Mammary epithelial cell (primary cell): ENCODE measurements at regions not wholly inside any gene's neighbourhood (a gene's known extent, or its start where the extent isn't known, plus 50 kb on each side); places are given as distances from the start of the nearest gene placed in this dataset.

ENCODE experiments used
- CTCF ChIP-seq, 2 donors: IDR thresholded peaks in 1 of 2; conservative IDR thresholded peaks in 1 of 2; 2 replicates each; pipeline ENCODE4 v1.5.1; 2011 to 2012; ENCODE audit warnings: inconsistent platforms in 2 of 2, low read length in 2 of 2, mild to moderate bottlenecking in 2 of 2, control low read depth in 1 of 2, low read depth in 1 of 2; ENCODE audit not compliant: insufficient read depth in 1 of 2; ENCODE audit errors: extremely low read depth in 1 of 2
- EZH2 ChIP-seq: IDR thresholded peaks from 2 replicates; pipeline ENCODE4 v1.6.1; 2012; ENCODE audit warnings: low read length, inconsistent platforms, borderline replicate concordance

GRCh38 chr4:180610324-180610723, 1632.9 kb upstream of the TENM3 start:
- TF ChIP-seq CTCF (conservative IDR thresholded peaks at IDR 0.05 in 1 of 2, IDR thresholded peaks at IDR 0.05 in 1 of 2; ENCODE audit: extremely low read depth in 1 of 2, insufficient read depth in 1 of 2, low read depth in 1 of 2, low read length in 2 of 2) (no peak), EZH2 (no peak)
